Colonic mucosa (tissue), 4 donors: ENCODE measurements at regions not wholly inside any gene's neighbourhood (a gene's known extent, or its start where the extent isn't known, plus 50 kb on each side); places are given as distances from the start of the nearest gene placed in this dataset.

Source experiments
- DNase-seq: peaks from one replicate; pipeline ENCODE4 v3.0.0-alpha.2; 2020
- H3K27ac ChIP-seq: fragments of 200-600 bp; one replicate; pipeline ENCODE4 v1.8.0; 2021
- H3K27me3 ChIP-seq: fragments of 200-600 bp; one replicate; pipeline ENCODE4 v1.8.0; 2021
- H3K36me3 ChIP-seq: fragments of 200-600 bp; one replicate; pipeline ENCODE4 v1.8.0; 2021
- H3K4me1 ChIP-seq: fragments of 200-600 bp; one replicate; pipeline ENCODE4 v1.8.0; 2021; ENCODE audit warnings: mild to moderate bottlenecking
- H3K4me3 ChIP-seq: fragments of 200-600 bp; one replicate; pipeline ENCODE4 v1.8.0; 2021
- H3K9ac ChIP-seq, 2 donors: one replicate each; pipeline ENCODE4 v1.7.0; 2013; ENCODE audit warnings: control low read depth in 2 of 2, low read depth in 2 of 2, low read length in 2 of 2
- H3K9me3 ChIP-seq: fragments of 200-600 bp; one replicate; pipeline ENCODE4 v1.8.0; 2021
- intact Hi-C: fragments of 100-400 bp; cut with DNase I; formaldehyde crosslinking; loops from one replicate; pipeline ENCODE4 v1.14.1; 2022
- TF ChIP-seq, protein P1 (sequence below): fragments of 200-600 bp; IDR thresholded peaks from one replicate; pipeline ENCODE4 v1.8.0; 2022; ENCODE audit warnings: antibody characterized with exemption, mild to moderate bottlenecking
- donor health status: healthy.
- donor health status: DM: no; HTN: no; CAD: no.
- donor health status: DM: no; HTN: no; CAD: no.

DNA sequence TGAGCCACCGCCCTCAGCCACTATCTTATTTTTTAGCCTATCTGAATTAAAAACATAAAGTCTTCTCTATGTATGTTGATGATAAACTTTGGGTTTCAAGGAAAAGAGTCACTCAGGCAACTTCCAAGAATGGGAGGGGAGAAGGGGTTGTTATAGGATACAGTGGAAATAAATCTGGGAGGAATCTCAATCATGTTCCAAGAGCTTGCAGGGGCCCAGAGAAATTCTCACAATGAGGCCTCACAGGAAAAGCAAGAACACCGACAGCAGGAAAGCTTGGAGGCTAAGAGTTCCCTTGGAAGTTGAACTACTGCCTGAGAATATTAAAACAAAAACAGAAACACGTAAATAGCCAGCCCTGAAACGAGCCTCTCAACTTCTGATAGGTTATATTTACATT is 384.6 kb upstream of the IGFBP7 start:
- Histone ChIP-seq H3K9ac (no peak overlapping the region), H3K9me3 (no peaks in the 10 kb centered on the region), H3K4me1 (no peaks in the 10 kb centered on the region), H3K27me3 (no peaks in the 10 kb centered on the region), H3K36me3 (no peaks in the 10 kb centered on the region), H3K4me3 (no peak overlapping the region), H3K27ac (no peak overlapping the region)
- TF ChIP-seq, protein P1, sequence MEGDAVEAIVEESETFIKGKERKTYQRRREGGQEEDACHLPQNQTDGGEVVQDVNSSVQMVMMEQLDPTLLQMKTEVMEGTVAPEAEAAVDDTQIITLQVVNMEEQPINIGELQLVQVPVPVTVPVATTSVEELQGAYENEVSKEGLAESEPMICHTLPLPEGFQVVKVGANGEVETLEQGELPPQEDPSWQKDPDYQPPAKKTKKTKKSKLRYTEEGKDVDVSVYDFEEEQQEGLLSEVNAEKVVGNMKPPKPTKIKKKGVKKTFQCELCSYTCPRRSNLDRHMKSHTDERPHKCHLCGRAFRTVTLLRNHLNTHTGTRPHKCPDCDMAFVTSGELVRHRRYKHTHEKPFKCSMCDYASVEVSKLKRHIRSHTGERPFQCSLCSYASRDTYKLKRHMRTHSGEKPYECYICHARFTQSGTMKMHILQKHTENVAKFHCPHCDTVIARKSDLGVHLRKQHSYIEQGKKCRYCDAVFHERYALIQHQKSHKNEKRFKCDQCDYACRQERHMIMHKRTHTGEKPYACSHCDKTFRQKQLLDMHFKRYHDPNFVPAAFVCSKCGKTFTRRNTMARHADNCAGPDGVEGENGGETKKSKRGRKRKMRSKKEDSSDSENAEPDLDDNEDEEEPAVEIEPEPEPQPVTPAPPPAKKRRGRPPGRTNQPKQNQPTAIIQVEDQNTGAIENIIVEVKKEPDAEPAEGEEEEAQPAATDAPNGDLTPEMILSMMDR: no peak
- intact Hi-C loops: no loop called here
- no peak for DNase-seq

DNA sequence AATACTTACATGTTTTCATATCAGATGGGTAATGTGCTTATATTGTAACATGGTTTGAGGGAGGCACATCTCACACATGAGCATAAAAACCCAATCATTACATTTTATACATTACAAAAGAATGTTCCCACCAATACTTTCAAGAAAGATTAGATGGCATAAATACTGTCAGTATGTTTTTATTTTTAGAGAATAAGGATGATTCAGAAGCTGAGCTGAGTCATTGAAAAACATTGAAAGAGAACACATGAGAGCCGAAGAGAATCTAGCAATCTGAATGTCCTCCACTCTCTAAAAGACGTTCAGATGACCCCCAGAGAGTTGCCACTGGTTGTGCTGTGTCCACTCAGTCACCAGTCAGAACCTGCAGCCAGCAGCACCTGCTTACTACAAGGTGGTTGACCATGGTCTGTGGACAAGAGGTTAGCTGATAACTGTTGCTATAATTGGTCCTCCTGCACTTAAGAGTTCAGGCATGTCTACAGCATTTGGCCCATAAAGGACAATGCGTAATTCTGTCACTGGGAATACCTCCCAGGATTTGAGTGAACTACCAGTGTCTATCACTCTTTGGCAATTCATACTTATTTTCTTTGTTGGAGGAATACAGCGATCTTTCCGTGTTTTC is 382.2 kb upstream of the IGFBP7 start:
- no peaks in the 10 kb centered on the region for H3K4me1 ChIP-seq
- H3K4me3 ChIP-seq: no peak overlapping the region
- no peak overlapping the region for H3K27ac ChIP-seq
- intact Hi-C loops: no loop called here
- no peaks in the 10 kb centered on the region for H3K9me3 ChIP-seq
- no peaks in the 10 kb centered on the region for H3K27me3 ChIP-seq
- H3K36me3 ChIP-seq: no peaks in the 10 kb centered on the region
- no peak overlapping the region for H3K9ac ChIP-seq
- no peak for DNase-seq
- TF ChIP-seq, protein P1: no peak

DNA sequence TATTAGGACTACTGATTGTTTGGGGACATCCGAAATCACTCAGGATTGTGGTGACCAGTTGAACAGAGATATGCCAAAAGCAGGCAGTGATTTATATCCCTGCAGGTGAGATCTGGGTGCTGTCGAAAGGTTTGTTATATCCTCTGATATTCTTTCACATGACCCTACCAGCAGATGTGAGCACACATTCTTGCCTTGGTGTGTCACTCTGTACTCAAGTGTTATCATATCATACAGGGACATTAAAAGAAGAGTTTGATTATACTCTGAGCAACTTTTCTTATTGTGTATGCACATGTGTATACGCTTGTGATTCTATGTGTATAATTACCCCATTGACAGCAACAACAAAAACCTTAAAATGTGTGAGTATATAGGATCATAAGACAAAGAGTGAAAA is 381.2 kb upstream of the IGFBP7 start:
- intact Hi-C loops: no loop called here
- DNase-seq: no peak
- TF ChIP-seq, protein P1: no peak
- Histone ChIP-seq H3K36me3 (no peaks in the 10 kb centered on the region), H3K9me3 (no peaks in the 10 kb centered on the region), H3K4me1 (no peaks in the 10 kb centered on the region), H3K27me3 (no peaks in the 10 kb centered on the region), H3K4me3 (no peak overlapping the region), H3K9ac (no peak overlapping the region), H3K27ac (no peak overlapping the region)

DNA sequence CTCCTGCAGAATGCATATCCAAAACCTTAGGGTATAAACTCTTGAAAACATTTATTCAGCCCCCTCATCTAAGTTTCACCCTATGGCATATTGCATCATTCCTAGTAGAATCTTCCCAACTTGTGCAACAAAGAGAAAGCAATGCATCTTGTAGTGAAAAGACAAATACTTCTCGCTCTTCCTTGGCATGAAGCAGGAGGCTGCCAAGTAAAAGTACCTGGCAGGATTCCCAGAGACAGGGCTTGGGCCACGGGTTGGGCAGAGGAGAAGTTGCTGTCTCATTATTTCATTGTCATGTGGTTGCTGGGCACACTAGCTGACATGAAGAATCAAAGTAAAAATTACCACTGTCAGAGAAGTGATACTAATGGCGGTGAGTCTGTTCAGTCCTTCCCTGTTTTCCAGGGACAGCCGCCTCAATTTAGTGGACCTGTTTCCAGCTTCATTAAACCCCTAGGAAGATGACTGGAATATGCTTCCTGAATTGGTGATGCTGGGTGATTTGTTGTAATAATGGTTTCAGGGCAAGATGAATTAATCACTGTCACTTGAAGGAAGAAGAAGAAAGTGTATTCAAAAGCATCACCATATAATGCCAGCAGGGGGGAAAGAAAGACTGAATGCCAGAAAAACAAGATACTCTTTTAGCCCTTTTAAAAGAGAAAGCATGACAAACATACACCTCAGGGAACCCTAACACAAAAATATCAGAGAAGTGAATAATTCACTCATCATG is 380.5 kb upstream of the IGFBP7 start:
- no peak overlapping the region for H3K27ac ChIP-seq
- no peak overlapping the region for H3K4me3 ChIP-seq
- H3K9me3 ChIP-seq: no peaks in the 10 kb centered on the region
- intact Hi-C loops: no loop called here
- no peaks in the 10 kb centered on the region for H3K4me1 ChIP-seq
- H3K27me3 ChIP-seq: no peaks in the 10 kb centered on the region
- no peak for DNase-seq
- H3K9ac ChIP-seq: no peak overlapping the region
- H3K36me3 ChIP-seq: no peaks in the 10 kb centered on the region
- TF ChIP-seq, protein P1: no peak

DNA sequence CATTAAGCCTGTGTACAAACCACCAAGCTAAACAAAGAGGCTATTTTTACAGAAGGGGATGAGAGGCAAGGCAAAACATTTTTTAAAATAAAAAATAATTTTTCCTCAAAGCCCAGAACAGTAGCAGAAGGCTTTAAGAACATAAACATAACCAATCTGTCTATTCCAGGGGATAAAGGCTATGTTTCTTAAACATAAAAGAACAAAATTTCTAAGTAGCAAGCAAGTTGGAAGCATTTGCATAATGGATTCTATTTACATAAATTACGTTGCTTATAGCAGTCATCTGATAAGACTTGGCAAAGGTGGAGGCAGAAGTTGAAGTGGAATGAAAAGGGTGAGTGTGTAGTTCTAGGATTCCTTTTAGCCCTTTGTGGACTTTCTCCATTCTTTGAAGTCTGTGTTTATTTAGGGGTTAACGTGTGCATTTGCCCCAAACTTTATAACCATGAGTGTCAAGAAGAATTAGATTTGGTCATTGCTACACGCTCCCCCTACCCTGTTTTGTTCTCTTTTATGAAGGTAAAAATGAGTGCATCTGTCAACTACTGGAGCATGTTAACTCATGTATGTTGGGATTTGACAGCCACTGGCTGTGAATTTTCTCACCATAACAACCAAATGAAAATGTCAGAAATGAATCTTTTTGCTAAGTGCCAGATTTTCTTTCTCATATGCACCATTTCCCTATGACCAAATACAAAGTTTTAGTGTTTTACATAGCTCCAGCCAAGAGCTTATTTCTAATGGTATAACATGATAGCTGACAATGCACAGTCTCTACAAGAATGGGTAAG is 378.4 kb upstream of the IGFBP7 start:
- Histone ChIP-seq H3K9me3 (no peaks in the 10 kb centered on the region), H3K27ac (no peak overlapping the region), H3K36me3 (no peaks in the 10 kb centered on the region), H3K4me1 (no peaks in the 10 kb centered on the region), H3K27me3 (no peaks in the 10 kb centered on the region), H3K4me3 (no peak overlapping the region), H3K9ac (no peak overlapping the region)
- intact Hi-C loops: no loop called here
- no peak for DNase-seq
- TF ChIP-seq, protein P1: no peak
